Right lobe of liver (tissue), 6 donors: ENCODE measurements at regions not wholly inside any gene's neighbourhood (a gene's known extent, or its start where the extent isn't known, plus 50 kb on each side); places are given as distances from the start of the nearest gene placed in this dataset.

Source experiments
- ATAC-seq, 4 donors: fragments of 200-7000 bp; cut with Tn5 transposase; one replicate each; pipeline ENCODE4 v1.9.1; 2020; ENCODE audit warnings: mild to moderate bottlenecking in 4 of 4, moderate library complexity in 4 of 4
- DNase-seq, 3 donors: peaks; one replicate each; pipeline ENCODE4 v3.0.0-alpha.2; 2020
- H3K27ac ChIP-seq, 3 donors: fragments of 200-600 bp; one replicate each; pipeline ENCODE4 v1.8.0; 2022
- H3K27me3 ChIP-seq, 2 donors: fragments of 200-600 bp; one replicate each; pipeline ENCODE4 v1.8.0; 2022
- H3K36me3 ChIP-seq, 4 donors: fragments of 200-600 bp; sonication (generic) in 1 of 4; one replicate each; pipeline versions ENCODE4 v1.5.1 to v1.8.0; 2017 to 2022; ENCODE audit warnings: control low read depth in 1 of 4
- H3K4me1 ChIP-seq, 4 donors: fragments of 200-600 bp; sonication (generic) in 1 of 4; one replicate each; pipeline versions ENCODE4 v1.5.1 to v1.8.0; 2017 to 2022; ENCODE audit warnings: control low read depth in 1 of 4
- H3K4me3 ChIP-seq, 3 donors: fragments of 200-600 bp; one replicate each; pipeline ENCODE4 v1.8.0; 2022
- H3K9me3 ChIP-seq, 4 donors: fragments of 200-600 bp; sonication (generic) in 1 of 4; one replicate each; pipeline versions ENCODE4 v1.5.1 to v1.8.0; 2017 to 2022; ENCODE audit warnings: control low read depth in 1 of 4
- POLR2A ChIP-seq: fragments of 450-650 bp; IDR thresholded peaks from one replicate; pipeline ENCODE4 v1.6.1; 2017; ENCODE audit warnings: antibody characterized with exemption, mild to moderate bottlenecking
- WGBS: methylation state at CpG from one replicate; pipeline ENCODE4 v1.1.6; 2018; ENCODE audit warnings: low coverage, low lambda C conversion rate; ENCODE audit not compliant: insufficient coverage; ENCODE audit errors: missing lambda C conversion rate; 5-methylcytosine and 5-hydroxymethylcytosine counted together
- intact Hi-C, 2 donors: fragments of 100-400 bp; cut with DNase I; formaldehyde crosslinking; loops; one replicate each; pipeline versions ENCODE4 v1.11.2 to v1.14.1; 2022
- TF ChIP-seq, protein P1 (sequence below), 4 donors: fragments of 200-600 bp in 3 of 4; fragments of 450-650 bp in 1 of 4; IDR thresholded peaks; one replicate each; pipeline versions ENCODE4 v1.5.1 to v1.8.0; 2016 to 2022; ENCODE audit warnings: antibody characterized with exemption in 4 of 4, mild to moderate bottlenecking in 2 of 4
- donor health status: DM: no; HTN: yes; CAD: no.
- donor health status: DM: no; HTN: no; CAD: no.
- donor health status: DM: no; HTN: no; CAD: no.
- donor health status: DM: no; HTN: yes; CAD: no.
- donor health status: DM: no; HTN: yes; CAD: no.

DNA sequence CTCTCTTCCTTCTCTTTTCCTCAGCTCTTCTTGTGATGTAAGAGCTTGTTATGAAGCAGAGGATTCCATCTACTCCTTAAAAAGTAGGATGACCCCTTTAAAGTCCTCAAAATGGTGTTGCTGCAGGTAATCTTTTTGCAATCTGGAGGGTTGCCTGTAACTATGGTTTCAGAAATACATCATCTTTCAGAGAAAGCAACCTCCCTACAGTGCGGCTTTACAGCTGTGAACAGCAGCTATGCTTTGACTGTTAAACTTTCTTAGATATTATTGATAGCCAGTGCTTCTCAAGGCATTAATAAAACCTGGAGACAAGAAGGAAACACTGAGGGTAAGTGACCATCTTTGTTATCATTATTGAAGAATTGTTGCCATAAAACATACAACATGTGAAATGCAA, 86.6 kb upstream of the MDFIC start:
- WGBS = 60% methylated on average over 1 of the region's 1 CpG
- no peaks in the 10 kb centered on the region for H3K9me3 ChIP-seq
- no peaks in the 10 kb centered on the region for H3K36me3 ChIP-seq
- no peak overlapping the region for H3K4me3 ChIP-seq
- H3K27me3 ChIP-seq = no peaks in the 10 kb centered on the region
- no peak for DNase-seq
- H3K4me1 ChIP-seq = no peaks in the 10 kb centered on the region
- no peak for TF ChIP-seq POLR2A
- TF ChIP-seq, protein P1, sequence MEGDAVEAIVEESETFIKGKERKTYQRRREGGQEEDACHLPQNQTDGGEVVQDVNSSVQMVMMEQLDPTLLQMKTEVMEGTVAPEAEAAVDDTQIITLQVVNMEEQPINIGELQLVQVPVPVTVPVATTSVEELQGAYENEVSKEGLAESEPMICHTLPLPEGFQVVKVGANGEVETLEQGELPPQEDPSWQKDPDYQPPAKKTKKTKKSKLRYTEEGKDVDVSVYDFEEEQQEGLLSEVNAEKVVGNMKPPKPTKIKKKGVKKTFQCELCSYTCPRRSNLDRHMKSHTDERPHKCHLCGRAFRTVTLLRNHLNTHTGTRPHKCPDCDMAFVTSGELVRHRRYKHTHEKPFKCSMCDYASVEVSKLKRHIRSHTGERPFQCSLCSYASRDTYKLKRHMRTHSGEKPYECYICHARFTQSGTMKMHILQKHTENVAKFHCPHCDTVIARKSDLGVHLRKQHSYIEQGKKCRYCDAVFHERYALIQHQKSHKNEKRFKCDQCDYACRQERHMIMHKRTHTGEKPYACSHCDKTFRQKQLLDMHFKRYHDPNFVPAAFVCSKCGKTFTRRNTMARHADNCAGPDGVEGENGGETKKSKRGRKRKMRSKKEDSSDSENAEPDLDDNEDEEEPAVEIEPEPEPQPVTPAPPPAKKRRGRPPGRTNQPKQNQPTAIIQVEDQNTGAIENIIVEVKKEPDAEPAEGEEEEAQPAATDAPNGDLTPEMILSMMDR (IDR thresholded peaks at IDR 0.05) = no peak
- H3K27ac ChIP-seq = no peak overlapping the region
- intact Hi-C loops = no loop called here
- no peak for ATAC-seq

- DNase-seq = no peak
- 0% methylated on average over 1 of the region's 1 CpG for WGBS
- H3K4me3 ChIP-seq = no peak overlapping the region
- intact Hi-C loops = no loop called here
- H3K27me3 ChIP-seq = no peaks in the 10 kb centered on the region
- no peak for ATAC-seq
- H3K36me3 ChIP-seq = no peaks in the 10 kb centered on the region
- TF ChIP-seq, protein P1 (IDR thresholded peaks at IDR 0.05) = no peak
- TF ChIP-seq POLR2A = no peak
- H3K27ac ChIP-seq = no peak overlapping the region
- no peaks in the 10 kb centered on the region for H3K4me1 ChIP-seq
- no peaks in the 10 kb centered on the region for H3K9me3 ChIP-seq
Observed at GRCh38 chr7:114835861-114836260, 86.0 kb upstream of the MDFIC start.

GRCh38 chr7:114842551-114843065, 79.3 kb upstream of the MDFIC start:
- 38% methylated on average over 3 of the region's 5 CpGs for WGBS
- Histone ChIP-seq H3K4me1 (no peaks in the 10 kb centered on the region), H3K36me3 (no peaks in the 10 kb centered on the region), H3K27me3 (no peaks in the 10 kb centered on the region), H3K9me3 (no peaks in the 10 kb centered on the region), H3K27ac (no peak overlapping the region), H3K4me3 (no peak overlapping the region)
- intact Hi-C loops = no loop called here
- TF ChIP-seq, protein P1 (IDR thresholded peaks at IDR 0.05) = no peak
- TF ChIP-seq POLR2A = no peak
- DNase-seq (no peak), ATAC-seq (no peak)

GRCh38 chr7:114843102-114843501, 78.8 kb upstream of the MDFIC start:
- intact Hi-C loops = no loop called here
- Histone ChIP-seq H3K4me3 (no peak overlapping the region), H3K27me3 (no peaks in the 10 kb centered on the region), H3K9me3 (no peaks in the 10 kb centered on the region), H3K36me3 (no peaks in the 10 kb centered on the region), H3K27ac (no peak overlapping the region), H3K4me1 (no peaks in the 10 kb centered on the region)
- 91% methylated on average over 3 of the region's 3 CpGs for WGBS
- no peak for DNase-seq
- TF ChIP-seq, protein P1 (IDR thresholded peaks at IDR 0.05) = no peak
- no peak for ATAC-seq
